SK-N-SH (cell line): ENCODE measurements at regions not wholly inside any gene's neighbourhood (a gene's known extent, or its start where the extent isn't known, plus 50 kb on each side); places are given as distances from the start of the nearest gene placed in this dataset.

ENCODE experiments used
- CTCF ChIA-PET: fragments of 300-600, 350-600 bp; formaldehyde crosslinking; extraction: SDS; loops from one replicate; lab custom pipeline; 2021; lab: Yijun Ruan, JAX
- POLR2A ChIA-PET: fragments of 350-600 bp; sonication (Branson Sonifier 250); formaldehyde crosslinking; extraction: SDS; loops from one replicate; lab custom pipeline; 2020; ENCODE audit warnings: antibody characterized with exemption, inconsistent platforms; lab: Yijun Ruan, JAX
- DNase-seq: peaks from one replicate; pipeline ENCODE4 v3.0.0; 2012
- H2AFZ ChIP-seq: fragments of 200-600 bp; sonication (generic); 2 replicates; pipeline ENCODE4 v1.8.1; 2016; ENCODE audit warnings: antibody characterized with exemption, mild to moderate bottlenecking, low read depth
- H3F3A ChIP-seq: fragments of 200-600 bp; sonication (generic); replicated peaks from 2 replicates; pipeline ENCODE3; 2016; ENCODE audit warnings: antibody characterized with exemption, mild to moderate bottlenecking; ENCODE audit not compliant: insufficient read depth
- H3K27ac ChIP-seq, 2 experiments: fragments of 200-500 bp in 1 of 2; fragments of 200-600 bp in 1 of 2; sonication (Bioruptor generic) in 1 of 2; sonication (generic), shearing (Covaris generic) in 1 of 2; 2 replicates each; pipeline versions ENCODE4 v1.5.1 to v1.6.1; 2014 to 2016; ENCODE audit warnings: low read depth in 2 of 2, inconsistent platforms in 1 of 2, low read length in 1 of 2, mild to moderate bottlenecking in 1 of 2, mixed read lengths in 1 of 2
- H3K27me3 ChIP-seq: fragments of 200-600 bp; sonication (generic), shearing (Covaris generic); 2 replicates; pipeline ENCODE4 v1.6.1; 2016; ENCODE audit warnings: mixed run types; ENCODE audit not compliant: insufficient read depth
- H3K36me3 ChIP-seq, 2 experiments: fragments of 200-500 bp in 1 of 2; fragments of 200-600 bp in 1 of 2; sonication (Bioruptor generic) in 1 of 2; sonication (generic) in 1 of 2; replicated peaks in 1 of 2; 2 replicates each; pipeline versions ENCODE3 to v1.5.1; 2014 to 2016; ENCODE audit warnings: low read length in 1 of 2, mild to moderate bottlenecking in 1 of 2; ENCODE audit not compliant: insufficient read depth in 2 of 2, control insufficient read depth in 1 of 2
- H3K4me1 ChIP-seq, 2 experiments: fragments of 200-500 bp in 1 of 2; fragments of 200-600 bp in 1 of 2; sonication (Bioruptor generic) in 1 of 2; sonication (generic), shearing (Covaris generic) in 1 of 2; 2 replicates each; pipeline versions ENCODE4 v1.5.1 to v1.6.1; 2014 to 2016; ENCODE audit warnings: low read depth in 1 of 2, low read length in 1 of 2, mixed run types in 1 of 2; ENCODE audit not compliant: insufficient read depth in 2 of 2, control insufficient read depth in 1 of 2
- H3K4me2 ChIP-seq: fragments of 200-600 bp; sonication (generic), shearing (Covaris generic); 2 replicates; pipeline ENCODE4 v1.6.1; 2017; ENCODE audit warnings: mixed run types
- H3K4me3 ChIP-seq, 2 experiments: fragments of 200-500 bp in 1 of 2; fragments of 200-600 bp in 1 of 2; sonication (Bioruptor generic) in 1 of 2; sonication (generic), shearing (Covaris generic) in 1 of 2; 2 replicates each; pipeline versions ENCODE4 v1.5.1 to v1.8.1; 2014 to 2016; ENCODE audit warnings: low read depth in 2 of 2, inconsistent platforms in 1 of 2, low read length in 1 of 2, mild to moderate bottlenecking in 1 of 2, mixed read lengths in 1 of 2, moderate library complexity in 1 of 2
- H3K79me2 ChIP-seq: fragments of 200-600 bp; sonication (generic); 2 replicates; pipeline ENCODE4 v1.8.1; 2017; ENCODE audit warnings: mild to moderate bottlenecking; ENCODE audit not compliant: insufficient read depth
- H3K9ac ChIP-seq: fragments of 200-600 bp; sonication (generic); 2 replicates; pipeline ENCODE4 v1.6.1; 2017; ENCODE audit warnings: mixed run types
- H3K9me2 ChIP-seq: fragments of 200-600 bp; sonication (generic); 2 replicates; pipeline ENCODE4 v1.6.1; 2017; ENCODE audit warnings: mixed run types
- H3K9me3 ChIP-seq: fragments of 200-600 bp; sonication (generic); 2 replicates; pipeline ENCODE4 v1.6.1; 2017; ENCODE audit warnings: mixed run types, mild to moderate bottlenecking, moderate library complexity
- H4K20me1 ChIP-seq: fragments of 200-600 bp; sonication (generic); 2 replicates; pipeline ENCODE4 v1.6.1; 2017; ENCODE audit warnings: mild to moderate bottlenecking, mixed run types; ENCODE audit not compliant: insufficient read depth
- CHD2 ChIP-seq: fragments of 150-350 bp; IDR thresholded peaks from 2 replicates; pipeline ENCODE4 v1.6.1; 2018; ENCODE audit warnings: low read length; ENCODE audit not compliant: partially characterized antibody
- ELF1 ChIP-seq: IDR thresholded peaks from 2 replicates; pipeline ENCODE4 v1.4.0; 2012
- EP300 ChIP-seq, 2 experiments: IDR thresholded peaks; 2 replicates each; pipeline versions ENCODE4 v1.4.0 to v1.6.1; 2012; ENCODE audit warnings: borderline replicate concordance in 1 of 2, low read depth in 1 of 2, low read length in 1 of 2
- FOXJ3 ChIP-seq: sonication (generic); formaldehyde crosslinking; IDR thresholded peaks from 2 replicates; pipeline ENCODE4 v1.5.1; 2020; ENCODE audit warnings: mild to moderate bottlenecking, missing genetic modification reagents
- GABPA ChIP-seq: IDR thresholded peaks from 2 replicates; pipeline ENCODE4 v1.4.0; 2012; ENCODE audit warnings: low read depth, mild to moderate bottlenecking
- GATA2 ChIP-seq: sonication (generic); formaldehyde crosslinking; IDR thresholded peaks from 2 replicates; pipeline ENCODE4 v1.5.0; 2020; ENCODE audit warnings: mild to moderate bottlenecking, missing genetic modification reagents
- MEF2A ChIP-seq: IDR thresholded peaks from 2 replicates; pipeline ENCODE4 v1.4.0; 2012; ENCODE audit warnings: low read depth, borderline replicate concordance
- MXI1 ChIP-seq: IDR thresholded peaks from 2 replicates; pipeline ENCODE4 v1.6.1; 2012; ENCODE audit warnings: mild to moderate bottlenecking, low read depth, low read length, improper control_type of control experiment
- NFIC ChIP-seq: IDR thresholded peaks from 2 replicates; pipeline ENCODE4 v1.4.0; 2012; ENCODE audit warnings: borderline replicate concordance
- NRF1 ChIP-seq: IDR thresholded peaks from 2 replicates; pipeline ENCODE4 v1.6.1; 2012; ENCODE audit warnings: low read depth, mild to moderate bottlenecking, low read length
- RAD21 ChIP-seq: IDR thresholded peaks from 2 replicates; pipeline ENCODE4 v1.6.1; 2012; ENCODE audit warnings: mild to moderate bottlenecking, low read length
- RCOR1 ChIP-seq: fragments of 150-350 bp; IDR thresholded peaks from 2 replicates; pipeline ENCODE4 v1.6.1; 2017; ENCODE audit warnings: antibody characterized with exemption, low read length
- RFX5 ChIP-seq: IDR thresholded peaks from 2 replicates; pipeline ENCODE4 v1.6.1; 2012; ENCODE audit warnings: mild to moderate bottlenecking, improper control_type of control experiment, low read length
- RXRA ChIP-seq: IDR thresholded peaks from 2 replicates; pipeline ENCODE4 v1.4.0; 2012; ENCODE audit warnings: low read depth, mild to moderate bottlenecking, borderline replicate concordance
- SIN3A ChIP-seq: IDR thresholded peaks from 2 replicates; pipeline ENCODE4 v1.6.1; 2012; ENCODE audit warnings: low read depth, mild to moderate bottlenecking, low read length, moderate library complexity, borderline replicate concordance
- SMC3 ChIP-seq: IDR thresholded peaks from 2 replicates; pipeline ENCODE4 v1.6.1; 2012; ENCODE audit warnings: low read depth, low read length, improper control_type of control experiment
- TAF1 ChIP-seq: IDR thresholded peaks from 2 replicates; pipeline ENCODE4 v1.6.1; 2012; ENCODE audit warnings: low read depth, mild to moderate bottlenecking, low read length, moderate library complexity, borderline replicate concordance
- TCF12 ChIP-seq: IDR thresholded peaks from 2 replicates; pipeline ENCODE4 v1.4.0; 2012
- TEAD4 ChIP-seq: IDR thresholded peaks from 2 replicates; pipeline ENCODE4 v1.4.0; 2012; ENCODE audit warnings: mild to moderate bottlenecking, borderline replicate concordance; ENCODE audit not compliant: insufficient read depth
- WGBS: methylation state at CpG from one replicate; pipeline ENCODE4 v1.1.6; 2017; ENCODE audit warnings: low lambda C conversion rate; 5-methylcytosine and 5-hydroxymethylcytosine counted together
- TF ChIP-seq, protein P1 (sequence below): IDR thresholded peaks from 2 replicates; pipeline ENCODE4 v1.4.0; 2012; ENCODE audit warnings: low read depth
- TF ChIP-seq, protein P2 (sequence below): fragments of 150-350 bp; IDR thresholded peaks from 2 replicates; pipeline ENCODE4 v1.6.1; 2017; ENCODE audit warnings: antibody characterized with exemption, low read length, low read depth, borderline replicate concordance
- TF ChIP-seq, protein P3 (sequence below): IDR thresholded peaks from 2 replicates; pipeline ENCODE4; 2012
- TF ChIP-seq, protein P4 (sequence below): IDR thresholded peaks from 2 replicates; pipeline ENCODE4 v1.4.0; 2012; ENCODE audit warnings: low read depth, borderline replicate concordance
- TF ChIP-seq, protein P5 (sequence below): IDR thresholded peaks from 2 replicates; pipeline ENCODE4 v1.4.0; 2012; ENCODE audit warnings: low read depth, borderline replicate concordance
- TF ChIP-seq, protein P6 (sequence below): IDR thresholded peaks from 2 replicates; pipeline ENCODE4 v1.6.1; 2012; ENCODE audit warnings: mild to moderate bottlenecking, low read depth, low read length, moderate library complexity

DNA sequence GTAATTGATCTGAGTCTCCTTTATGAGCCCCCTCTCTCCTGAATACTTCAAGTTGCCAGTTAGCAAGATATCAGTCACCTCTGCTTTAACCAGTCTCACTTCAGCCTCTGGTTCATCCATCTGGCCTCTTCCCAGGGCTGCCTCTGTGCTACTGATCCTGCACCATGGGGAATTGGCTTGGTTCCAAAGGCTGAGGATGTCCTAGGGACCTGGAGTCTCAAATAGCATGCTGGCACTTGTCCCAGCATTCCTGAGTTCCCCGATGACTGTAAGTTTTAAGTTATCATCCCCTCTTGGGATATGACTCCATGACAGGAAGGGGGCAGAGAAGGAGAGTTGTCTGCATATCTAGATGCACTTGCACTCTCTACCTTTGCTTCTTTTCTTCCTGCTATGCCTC, 252.0 kb downstream of the PTBP2 start (continued):
- peak; percentile 84 for TF ChIP-seq NFIC
- TF ChIP-seq RCOR1 = no peak
- TF ChIP-seq MEF2A = no peak
- no peak for TF ChIP-seq TAF1
- TF ChIP-seq, protein P1, sequence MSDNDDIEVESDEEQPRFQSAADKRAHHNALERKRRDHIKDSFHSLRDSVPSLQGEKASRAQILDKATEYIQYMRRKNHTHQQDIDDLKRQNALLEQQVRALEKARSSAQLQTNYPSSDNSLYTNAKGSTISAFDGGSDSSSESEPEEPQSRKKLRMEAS = no peak
- TF ChIP-seq RAD21 = no peak
- TF ChIP-seq, protein P2, sequence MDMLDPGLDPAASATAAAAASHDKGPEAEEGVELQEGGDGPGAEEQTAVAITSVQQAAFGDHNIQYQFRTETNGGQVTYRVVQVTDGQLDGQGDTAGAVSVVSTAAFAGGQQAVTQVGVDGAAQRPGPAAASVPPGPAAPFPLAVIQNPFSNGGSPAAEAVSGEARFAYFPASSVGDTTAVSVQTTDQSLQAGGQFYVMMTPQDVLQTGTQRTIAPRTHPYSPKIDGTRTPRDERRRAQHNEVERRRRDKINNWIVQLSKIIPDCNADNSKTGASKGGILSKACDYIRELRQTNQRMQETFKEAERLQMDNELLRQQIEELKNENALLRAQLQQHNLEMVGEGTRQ = no peak
- TF ChIP-seq GABPA = no peak

DNA sequence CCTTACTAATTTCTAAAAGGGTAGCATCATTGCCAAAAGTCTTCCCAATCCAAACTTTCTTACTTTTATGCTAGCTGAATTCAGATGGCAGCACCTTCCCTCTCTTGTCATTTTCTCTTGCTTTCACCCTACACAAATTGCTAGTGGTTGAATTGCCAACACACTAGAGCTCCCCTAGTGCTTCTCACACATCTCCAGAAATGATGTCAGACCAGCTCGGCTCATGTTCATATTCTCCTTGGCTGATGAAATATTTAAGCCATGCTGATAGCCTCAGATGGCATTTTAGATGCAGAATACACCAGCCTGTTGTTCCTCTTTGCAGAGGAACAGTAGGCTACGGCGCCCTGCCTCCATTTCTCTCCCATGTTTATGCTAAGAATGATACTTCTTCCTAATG, 256.9 kb downstream of the PTBP2 start:
- Histone ChIP-seq H3K36me3 (no peaks in the 10 kb centered on the region), H4K20me1 (no peaks in the 10 kb centered on the region), H3K9me2 (no peaks in the 10 kb centered on the region), H3K27me3 (no peaks in the 10 kb centered on the region), H3K79me2 (no peaks in the 10 kb centered on the region), H3K4me3 (no peak overlapping the region), H2AFZ (no peak overlapping the region), H3F3A (no peaks in the 10 kb centered on the region), H3K27ac (peak overlapping the region in 1 of 2 experiments; percentile 92; a peak in 2 of 4 replicates), H3K9me3 (no peaks in the 10 kb centered on the region), H3K4me2 (no peak overlapping the region), H3K9ac (no peak overlapping the region), H3K4me1 (peaks cover 17 to 28% of the 10 kb centered on the region in 2 experiments; a peak in 3 of 4 replicates)
- TF ChIP-seq, protein P3, sequence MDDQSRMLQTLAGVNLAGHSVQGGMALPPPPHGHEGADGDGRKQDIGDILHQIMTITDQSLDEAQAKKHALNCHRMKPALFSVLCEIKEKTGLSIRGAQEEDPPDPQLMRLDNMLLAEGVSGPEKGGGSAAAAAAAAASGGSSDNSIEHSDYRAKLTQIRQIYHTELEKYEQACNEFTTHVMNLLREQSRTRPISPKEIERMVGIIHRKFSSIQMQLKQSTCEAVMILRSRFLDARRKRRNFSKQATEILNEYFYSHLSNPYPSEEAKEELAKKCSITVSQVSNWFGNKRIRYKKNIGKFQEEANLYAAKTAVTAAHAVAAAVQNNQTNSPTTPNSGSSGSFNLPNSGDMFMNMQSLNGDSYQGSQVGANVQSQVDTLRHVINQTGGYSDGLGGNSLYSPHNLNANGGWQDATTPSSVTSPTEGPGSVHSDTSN = no peak
- no peak for TF ChIP-seq SIN3A
- TF ChIP-seq TCF12 = no peak
- TF ChIP-seq FOXJ3 (CRISPR knock-in tag) = no peak
- no peak for TF ChIP-seq SMC3
- TF ChIP-seq, protein P4, sequence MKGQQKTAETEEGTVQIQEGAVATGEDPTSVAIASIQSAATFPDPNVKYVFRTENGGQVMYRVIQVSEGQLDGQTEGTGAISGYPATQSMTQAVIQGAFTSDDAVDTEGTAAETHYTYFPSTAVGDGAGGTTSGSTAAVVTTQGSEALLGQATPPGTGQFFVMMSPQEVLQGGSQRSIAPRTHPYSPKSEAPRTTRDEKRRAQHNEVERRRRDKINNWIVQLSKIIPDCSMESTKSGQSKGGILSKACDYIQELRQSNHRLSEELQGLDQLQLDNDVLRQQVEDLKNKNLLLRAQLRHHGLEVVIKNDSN = no peak
- no peak for TF ChIP-seq RXRA
- TF ChIP-seq RAD21 = no peak
- TF ChIP-seq, protein P1 = no peak
- no peak for TF ChIP-seq MEF2A
- TF ChIP-seq, protein P5, sequence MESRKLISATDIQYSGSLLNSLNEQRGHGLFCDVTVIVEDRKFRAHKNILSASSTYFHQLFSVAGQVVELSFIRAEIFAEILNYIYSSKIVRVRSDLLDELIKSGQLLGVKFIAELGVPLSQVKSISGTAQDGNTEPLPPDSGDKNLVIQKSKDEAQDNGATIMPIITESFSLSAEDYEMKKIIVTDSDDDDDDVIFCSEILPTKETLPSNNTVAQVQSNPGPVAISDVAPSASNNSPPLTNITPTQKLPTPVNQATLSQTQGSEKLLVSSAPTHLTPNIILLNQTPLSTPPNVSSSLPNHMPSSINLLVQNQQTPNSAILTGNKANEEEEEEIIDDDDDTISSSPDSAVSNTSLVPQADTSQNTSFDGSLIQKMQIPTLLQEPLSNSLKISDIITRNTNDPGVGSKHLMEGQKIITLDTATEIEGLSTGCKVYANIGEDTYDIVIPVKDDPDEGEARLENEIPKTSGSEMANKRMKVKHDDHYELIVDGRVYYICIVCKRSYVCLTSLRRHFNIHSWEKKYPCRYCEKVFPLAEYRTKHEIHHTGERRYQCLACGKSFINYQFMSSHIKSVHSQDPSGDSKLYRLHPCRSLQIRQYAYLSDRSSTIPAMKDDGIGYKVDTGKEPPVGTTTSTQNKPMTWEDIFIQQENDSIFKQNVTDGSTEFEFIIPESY = no peak
- TF ChIP-seq CHD2 = no peak
- TF ChIP-seq, protein P6, sequence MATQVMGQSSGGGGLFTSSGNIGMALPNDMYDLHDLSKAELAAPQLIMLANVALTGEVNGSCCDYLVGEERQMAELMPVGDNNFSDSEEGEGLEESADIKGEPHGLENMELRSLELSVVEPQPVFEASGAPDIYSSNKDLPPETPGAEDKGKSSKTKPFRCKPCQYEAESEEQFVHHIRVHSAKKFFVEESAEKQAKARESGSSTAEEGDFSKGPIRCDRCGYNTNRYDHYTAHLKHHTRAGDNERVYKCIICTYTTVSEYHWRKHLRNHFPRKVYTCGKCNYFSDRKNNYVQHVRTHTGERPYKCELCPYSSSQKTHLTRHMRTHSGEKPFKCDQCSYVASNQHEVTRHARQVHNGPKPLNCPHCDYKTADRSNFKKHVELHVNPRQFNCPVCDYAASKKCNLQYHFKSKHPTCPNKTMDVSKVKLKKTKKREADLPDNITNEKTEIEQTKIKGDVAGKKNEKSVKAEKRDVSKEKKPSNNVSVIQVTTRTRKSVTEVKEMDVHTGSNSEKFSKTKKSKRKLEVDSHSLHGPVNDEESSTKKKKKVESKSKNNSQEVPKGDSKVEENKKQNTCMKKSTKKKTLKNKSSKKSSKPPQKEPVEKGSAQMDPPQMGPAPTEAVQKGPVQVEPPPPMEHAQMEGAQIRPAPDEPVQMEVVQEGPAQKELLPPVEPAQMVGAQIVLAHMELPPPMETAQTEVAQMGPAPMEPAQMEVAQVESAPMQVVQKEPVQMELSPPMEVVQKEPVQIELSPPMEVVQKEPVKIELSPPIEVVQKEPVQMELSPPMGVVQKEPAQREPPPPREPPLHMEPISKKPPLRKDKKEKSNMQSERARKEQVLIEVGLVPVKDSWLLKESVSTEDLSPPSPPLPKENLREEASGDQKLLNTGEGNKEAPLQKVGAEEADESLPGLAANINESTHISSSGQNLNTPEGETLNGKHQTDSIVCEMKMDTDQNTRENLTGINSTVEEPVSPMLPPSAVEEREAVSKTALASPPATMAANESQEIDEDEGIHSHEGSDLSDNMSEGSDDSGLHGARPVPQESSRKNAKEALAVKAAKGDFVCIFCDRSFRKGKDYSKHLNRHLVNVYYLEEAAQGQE = no peak
- TF ChIP-seq MXI1 = no peak
- TF ChIP-seq NRF1 = no peak
- TF ChIP-seq EP300 (IDR thresholded peaks at IDR 0.05; ENCODE audit: borderline replicate concordance in 1 of 2, low read depth in 1 of 2, low read length in 1 of 2) = no peak
- no peak for TF ChIP-seq ELF1
- TF ChIP-seq GATA2 (CRISPR knock-in tag) = no peak
- no peak for TF ChIP-seq TEAD4
- no peak for TF ChIP-seq RFX5
- ChIA-PET POLR2A (no interaction called here), CTCF (interaction anchor here (2.6 kb wide), 1 partner anchor 14 kb away, joined by 10 read pairs; no protein-coding TSS in a partner anchor)
- WGBS = 77% methylated on average over 3 of the region's 3 CpGs
- no peak for DNase-seq
